ENCODE measurements at regions not wholly inside any gene's neighbourhood (a gene's known extent, or its start where the extent isn't known, plus 50 kb on each side); places are given as distances from the start of the nearest gene placed in this dataset.

DNA sequence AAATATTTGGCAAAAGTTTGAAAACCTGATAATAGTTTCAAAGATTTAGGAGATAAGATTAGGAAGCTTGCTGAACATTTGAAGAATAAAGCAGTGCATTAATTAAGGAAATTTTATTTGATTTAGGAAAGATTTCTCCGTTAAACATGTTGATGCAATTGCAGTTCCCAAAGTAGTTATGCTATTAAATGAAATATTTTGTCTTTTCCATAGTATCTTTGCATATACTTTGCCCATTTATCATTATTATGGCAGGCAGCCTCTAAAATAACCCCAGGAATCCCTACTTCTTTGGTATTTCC lies 136.5 kb downstream of the MREG start:
- TF ChIP-seq PML (IDR thresholded peaks at IDR 0.05; ENCODE audit: low read length) (no peak), WRNIP1 (IDR thresholded peaks at IDR 0.05; ENCODE audit: borderline replicate concordance, low read depth, low read length) (no peak), RBBP5 (conservative IDR thresholded peaks at IDR 0.05) (no peak), HCFC1 (IDR thresholded peaks at IDR 0.05; ENCODE audit: low read length) (no peak), STAT1 (conservative IDR thresholded peaks at IDR 0.05) (no peak), ZNF384 (IDR thresholded peaks at IDR 0.05; ENCODE audit: borderline replicate concordance, low read depth, low read length) (no peak), FOS (IDR thresholded peaks at IDR 0.05; ENCODE audit: borderline replicate concordance, extremely low read depth, insufficient read length) (no peak), JUND (IDR thresholded peaks at IDR 0.05; ENCODE audit: low read depth, low read length) (no peak), MXI1 (IDR thresholded peaks at IDR 0.05; ENCODE audit: low read depth, low read length) (no peak), POU2F2 (IDR thresholded peaks at IDR 0.05; ENCODE audit: borderline replicate concordance, low read depth, low read length) (no peak), HDAC6 (IDR thresholded peaks at IDR 0.05; ENCODE audit: unreplicated experiment) (no peak), CHD1 (IDR thresholded peaks at IDR 0.05; ENCODE audit: low read depth, low read length) (no peak), DPF2 (IDR thresholded peaks at IDR 0.05) (no peak), RAD51 (IDR thresholded peaks at IDR 0.05) (no peak), SREBF2 (IDR thresholded peaks at IDR 0.05; ENCODE audit: low read length) (no peak), TAF1 (IDR thresholded peaks at IDR 0.05; ENCODE audit: borderline replicate concordance, low read depth, low read length) (no peak)
- TF ChIP-seq, protein P1, sequence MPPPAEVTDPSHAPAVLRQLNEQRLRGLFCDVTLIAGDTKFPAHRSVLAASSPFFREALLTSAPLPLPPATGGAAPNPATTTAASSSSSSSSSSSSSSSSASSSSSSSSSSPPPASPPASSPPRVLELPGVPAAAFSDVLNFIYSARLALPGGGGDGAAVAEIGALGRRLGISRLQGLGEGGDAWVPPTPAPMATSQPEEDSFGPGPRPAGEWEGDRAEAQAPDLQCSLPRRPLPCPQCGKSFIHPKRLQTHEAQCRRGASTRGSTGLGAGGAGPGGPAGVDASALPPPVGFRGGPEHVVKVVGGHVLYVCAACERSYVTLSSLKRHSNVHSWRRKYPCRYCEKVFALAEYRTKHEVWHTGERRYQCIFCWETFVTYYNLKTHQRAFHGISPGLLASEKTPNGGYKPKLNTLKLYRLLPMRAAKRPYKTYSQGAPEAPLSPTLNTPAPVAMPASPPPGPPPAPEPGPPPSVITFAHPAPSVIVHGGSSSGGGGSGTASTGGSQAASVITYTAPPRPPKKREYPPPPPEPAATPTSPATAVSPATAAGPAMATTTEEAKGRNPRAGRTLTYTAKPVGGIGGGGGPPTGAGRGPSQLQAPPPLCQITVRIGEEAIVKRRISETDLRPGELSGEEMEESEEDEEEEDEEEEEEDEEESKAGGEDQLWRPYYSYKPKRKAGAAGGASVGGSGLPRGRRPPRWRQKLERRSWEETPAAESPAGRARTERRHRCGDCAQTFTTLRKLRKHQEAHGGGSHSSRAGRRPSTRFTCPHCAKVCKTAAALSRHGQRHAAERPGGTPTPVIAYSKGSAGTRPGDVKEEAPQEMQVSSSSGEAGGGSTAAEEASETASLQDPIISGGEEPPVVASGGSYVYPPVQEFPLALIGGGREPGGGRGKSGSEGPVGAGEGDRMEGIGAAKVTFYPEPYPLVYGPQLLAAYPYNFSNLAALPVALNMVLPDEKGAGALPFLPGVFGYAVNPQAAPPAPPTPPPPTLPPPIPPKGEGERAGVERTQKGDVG (CRISPR knock-in tag; IDR thresholded peaks at IDR 0.05): no peak
- TF ChIP-seq, protein P2, sequence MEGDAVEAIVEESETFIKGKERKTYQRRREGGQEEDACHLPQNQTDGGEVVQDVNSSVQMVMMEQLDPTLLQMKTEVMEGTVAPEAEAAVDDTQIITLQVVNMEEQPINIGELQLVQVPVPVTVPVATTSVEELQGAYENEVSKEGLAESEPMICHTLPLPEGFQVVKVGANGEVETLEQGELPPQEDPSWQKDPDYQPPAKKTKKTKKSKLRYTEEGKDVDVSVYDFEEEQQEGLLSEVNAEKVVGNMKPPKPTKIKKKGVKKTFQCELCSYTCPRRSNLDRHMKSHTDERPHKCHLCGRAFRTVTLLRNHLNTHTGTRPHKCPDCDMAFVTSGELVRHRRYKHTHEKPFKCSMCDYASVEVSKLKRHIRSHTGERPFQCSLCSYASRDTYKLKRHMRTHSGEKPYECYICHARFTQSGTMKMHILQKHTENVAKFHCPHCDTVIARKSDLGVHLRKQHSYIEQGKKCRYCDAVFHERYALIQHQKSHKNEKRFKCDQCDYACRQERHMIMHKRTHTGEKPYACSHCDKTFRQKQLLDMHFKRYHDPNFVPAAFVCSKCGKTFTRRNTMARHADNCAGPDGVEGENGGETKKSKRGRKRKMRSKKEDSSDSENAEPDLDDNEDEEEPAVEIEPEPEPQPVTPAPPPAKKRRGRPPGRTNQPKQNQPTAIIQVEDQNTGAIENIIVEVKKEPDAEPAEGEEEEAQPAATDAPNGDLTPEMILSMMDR (IDR thresholded peaks at IDR 0.05 in 2 of 3, conservative IDR thresholded peaks at IDR 0.05 in 1 of 3; ENCODE audit: control insufficient read depth in 2 of 3, extremely low read depth in 1 of 3, insufficient read depth in 1 of 3, low read depth in 3 of 3, low read length in 3 of 3): no peak
- ChIA-PET POLR2A (no interaction called here), CTCF (interaction anchor here (0.7 to 2.1 kb wide), 5 partner anchors 20 to 65 kb away, joined by 3 to 5 read pairs (median 4); no protein-coding TSS in a partner anchor), RAD21 (ENCODE audit: unreplicated experiment) (interaction anchor here (0.7 to 1.9 kb wide), 3 partner anchors 10 to 86 kb away, joined by 3 to 9 read pairs (median 3); no protein-coding TSS in a partner anchor), SMC1A (ENCODE audit: uncharacterized antibody, unreplicated experiment) (interaction anchor here (0.8 to 11.2 kb wide), 9 partner anchors 8 to 437 kb away, joined by 3 to 185 read pairs (median 4); no protein-coding TSS in a partner anchor)
- Histone ChIP-seq H3K4me2 (ENCODE audit: control insufficient read depth, insufficient read depth) (no peak overlapping the region), H3K4me1 (ENCODE audit: control insufficient read depth, insufficient read depth, low read length) (peaks cover 10% of the 10 kb centered on the region), H3K27me3 (replicated peaks in 1 of 2; ENCODE audit: control insufficient read depth in 2 of 2, insufficient read depth in 2 of 2, low read length in 1 of 2) (no peaks in the 10 kb centered on the region), H3K27ac (ENCODE audit: control insufficient read depth, insufficient read depth) (no peak overlapping the region), H4K20me1 (ENCODE audit: control insufficient read depth, insufficient read depth) (no peaks in the 10 kb centered on the region), H3K79me2 (ENCODE audit: control insufficient read depth, insufficient read depth, low read length) (no peaks in the 10 kb centered on the region), H3K4me3 (no peak overlapping the region), H3K36me3 (ENCODE audit: control insufficient read depth in 2 of 2, insufficient read depth in 2 of 2, low read length in 1 of 2) (no peaks in the 10 kb centered on the region), H2AFZ (ENCODE audit: control insufficient read depth, low read depth, low read length) (no peak overlapping the region), H3K9me3 (replicated peaks; ENCODE audit: control insufficient read depth, insufficient read depth, low read length) (0 out of 3 replicates have a peak, but pooled peaks cover 2% of the 10 kb centered on the region), H3K9ac (ENCODE audit: control insufficient read depth, insufficient read depth, low read length) (no peak overlapping the region)
- no TSS peak for BruUV-seq (replicated peaks)
- intact Hi-C loops (cut with micrococcal nuclease; ENCODE audit: unreplicated experiment) (no loop called here), in situ Hi-C loops (cut with MboI) (no loop called here)
- FAIRE-seq (no peak), DNase-seq (ENCODE audit: low read depth, low spot score) (no peak), ATAC-seq (no peak)
- WGBS (ENCODE audit: insufficient coverage, insufficient replicate concordance, low lambda C conversion rate, missing lambda C conversion rate): 30% methylated on average over 1 of the region's 1 CpG
